Lung (tissue), 11 donors: ENCODE measurements at regions not wholly inside any gene's neighbourhood (a gene's known extent, or its start where the extent isn't known, plus 50 kb on each side); places are given as distances from the start of the nearest gene placed in this dataset.

Experiments
- ATAC-seq: fragments of 200-7000 bp; cut with Tn5 transposase; one replicate; pipeline ENCODE4 v1.9.1; 2020; ENCODE audit warnings: moderate number of reproducible peaks; ENCODE audit not compliant: insufficient read depth, low FRiP score
- DNase-seq, 3 donors: peaks; one replicate each; pipeline ENCODE4 v3.0.0-alpha.2; 2013 to 2017
- H3K27ac ChIP-seq, 2 donors: one replicate each; pipeline ENCODE4 v1.5.1; 2013; ENCODE audit warnings: mild to moderate bottlenecking in 2 of 2, moderate library complexity in 2 of 2, control low read depth in 1 of 2, inconsistent platforms in 1 of 2, low read depth in 1 of 2, low read length in 1 of 2
- H3K27me3 ChIP-seq, 3 donors: one replicate each; pipeline ENCODE4 v1.5.1; 2013; ENCODE audit warnings: low read length in 2 of 3; ENCODE audit not compliant: control insufficient read depth in 3 of 3, insufficient read depth in 3 of 3
- H3K36me3 ChIP-seq, 4 donors: one replicate each; pipeline ENCODE4 v1.5.1; 2013; ENCODE audit warnings: low read length in 4 of 4, mild to moderate bottlenecking in 1 of 4, moderate library complexity in 1 of 4; ENCODE audit not compliant: control insufficient read depth in 4 of 4, insufficient read depth in 4 of 4
- H3K4me1 ChIP-seq, 5 donors: one replicate each; pipeline ENCODE4 v1.5.1; 2013; ENCODE audit warnings: low read length in 5 of 5, mild to moderate bottlenecking in 2 of 5, moderate library complexity in 1 of 5; ENCODE audit not compliant: control insufficient read depth in 5 of 5, insufficient read depth in 5 of 5
- H3K4me3 ChIP-seq: one replicate; pipeline ENCODE4 v1.5.1; 2013; ENCODE audit warnings: mild to moderate bottlenecking, control low read depth, moderate library complexity
- H3K9ac ChIP-seq, 2 donors: one replicate each; pipeline ENCODE4 v1.5.1; 2013; ENCODE audit warnings: low read length in 2 of 2, control low read depth in 1 of 2; ENCODE audit not compliant: insufficient read depth in 1 of 2
- H3K9me3 ChIP-seq, 4 donors: one replicate each; pipeline ENCODE4 v1.5.1; 2013; ENCODE audit warnings: low read length in 3 of 4, mild to moderate bottlenecking in 1 of 4, moderate library complexity in 1 of 4; ENCODE audit not compliant: control insufficient read depth in 4 of 4, insufficient read depth in 3 of 4
- CTCF ChIP-seq: IDR thresholded peaks from 2 replicates; pipeline ENCODE4 v1.5.1; 2012; ENCODE audit warnings: mild to moderate bottlenecking; ENCODE audit errors: control extremely low read depth, extremely low read depth
- WGBS, 2 donors: extraction: QIAGEN DNeasy Blood & Tissue Kit; methylation state at CpG; one replicate each; pipeline ENCODE4 v1.1.7; 2013; 5-methylcytosine and 5-hydroxymethylcytosine counted together
- donor health status: control.
- donor health status: control.
- donor health status: Bipolar disorder and iron deficiency.
- donor health status: healthy.
- donor health status: DM: yes; HTN: yes; CAD: no.

GRCh38 chr13:90926459-90926858 lies 421.0 kb upstream of the MIR17HG start:
- no peaks in the 10 kb centered on the region for H3K27me3 ChIP-seq
- no peak overlapping the region for H3K9ac ChIP-seq
- H3K27ac ChIP-seq, result no peak overlapping the region
- H3K4me3 ChIP-seq, result no peak overlapping the region
- no peaks in the 10 kb centered on the region for H3K36me3 ChIP-seq
- DNase-seq (peak in 2 of 3 donors; percentile 13 to 49), ATAC-seq (no peak)
- no peak for TF ChIP-seq CTCF
- no peaks in the 10 kb centered on the region for H3K4me1 ChIP-seq
- WGBS, 2 donors, result 32 to 48% methylated on average over 2 of the region's 2 CpGs
- peaks cover 0 to 3% (median 0%) of the 10 kb centered on the region in 4 donors for H3K9me3 ChIP-seq

- H3K36me3 ChIP-seq, result no peaks in the 10 kb centered on the region
- H3K9me3 ChIP-seq, result peaks cover 0 to 3% (median 0%) of the 10 kb centered on the region in 4 donors
- no peak overlapping the region for H3K9ac ChIP-seq
- no peak for ATAC-seq
- DNase-seq, result no peak
- TF ChIP-seq CTCF, result no peak
- H3K4me1 ChIP-seq, result no peaks in the 10 kb centered on the region
- 87 to 95% methylated on average over 7 of the region's 7 CpGs for WGBS, 2 donors
- H3K27ac ChIP-seq, result no peak overlapping the region
- no peak overlapping the region for H3K4me3 ChIP-seq
- H3K27me3 ChIP-seq, result no peaks in the 10 kb centered on the region
Measured at GRCh38 chr13:90928109-90928508, 419.4 kb upstream of the MIR17HG start.

GRCh38 chr13:90933097-90933826 lies 414.2 kb upstream of the MIR17HG start:
- Histone ChIP-seq H3K9me3 (peaks cover 0 to under 1% (median 0%) of the 10 kb centered on the region in 4 donors), H3K27me3 (no peaks in the 10 kb centered on the region), H3K9ac (no peak overlapping the region), H3K4me1 (no peaks in the 10 kb centered on the region), H3K4me3 (no peak overlapping the region), H3K36me3 (no peaks in the 10 kb centered on the region), H3K27ac (no peak overlapping the region)
- ATAC-seq, result no peak
- DNase-seq, result peak in 2 of 3 donors; percentile 6 to 8
- TF ChIP-seq CTCF, result no peak
- 50 to 75% methylated on average over 3 of the region's 3 CpGs for WGBS, 2 donors

GRCh38 chr13:90934741-90935140 lies 412.7 kb upstream of the MIR17HG start:
- H3K27ac ChIP-seq, result no peak overlapping the region

More at GRCh38 chr13:90934741-90935140, 412.7 kb upstream of the MIR17HG start:
- no peaks in the 10 kb centered on the region for H3K36me3 ChIP-seq
- ATAC-seq (no peak), DNase-seq (no peak)
- H3K4me1 ChIP-seq, result no peaks in the 10 kb centered on the region
- no peak overlapping the region for H3K4me3 ChIP-seq
- WGBS, 2 donors, result 92 to 95% methylated on average over 3 of the region's 3 CpGs
- no peaks in the 10 kb centered on the region for H3K27me3 ChIP-seq
- no peaks in the 10 kb centered on the region for H3K9me3 ChIP-seq
- no peak for TF ChIP-seq CTCF
- H3K9ac ChIP-seq, result no peak overlapping the region
